HL-60 (cell line): ENCODE measurements at regions not wholly inside any gene's neighbourhood (a gene's known extent, or its start where the extent isn't known, plus 50 kb on each side); places are given as distances from the start of the nearest gene placed in this dataset.

Experiments used
- GABPA ChIP-seq: IDR thresholded peaks from 2 replicates; pipeline ENCODE4 v1.6.1; 2012; ENCODE audit warnings: low read depth
- POLR2AphosphoS5 ChIP-seq: IDR thresholded peaks from 2 replicates; pipeline ENCODE4 v1.6.1; 2012; ENCODE audit warnings: low read depth
- TF ChIP-seq, protein P1 (sequence below): IDR thresholded peaks from one replicate; pipeline ENCODE4 v1.5.1; 2011; ENCODE audit warnings: low read length, control low read depth, inconsistent platforms; ENCODE audit not compliant: insufficient read depth

DNA sequence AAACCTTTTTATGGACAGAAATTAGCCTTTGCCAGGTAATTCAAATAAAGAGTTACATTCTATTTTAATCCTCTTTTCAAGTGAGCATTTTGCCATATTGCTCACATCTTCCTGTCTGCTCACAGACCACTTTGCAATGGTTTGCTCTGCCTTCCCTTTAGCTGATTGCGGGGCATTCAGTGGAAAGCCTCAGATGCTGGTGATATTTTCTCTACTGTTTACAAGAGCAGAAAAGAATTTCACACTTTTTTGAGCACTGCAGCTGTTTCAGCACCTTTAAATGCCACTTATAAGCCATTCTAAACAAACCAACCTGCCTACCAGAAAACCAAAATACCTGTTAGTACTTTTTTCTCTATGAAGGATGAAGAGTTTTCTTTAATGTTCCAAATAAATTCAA, 195.7 kb upstream of the LRIG3 start:
- TF ChIP-seq, protein P1, sequence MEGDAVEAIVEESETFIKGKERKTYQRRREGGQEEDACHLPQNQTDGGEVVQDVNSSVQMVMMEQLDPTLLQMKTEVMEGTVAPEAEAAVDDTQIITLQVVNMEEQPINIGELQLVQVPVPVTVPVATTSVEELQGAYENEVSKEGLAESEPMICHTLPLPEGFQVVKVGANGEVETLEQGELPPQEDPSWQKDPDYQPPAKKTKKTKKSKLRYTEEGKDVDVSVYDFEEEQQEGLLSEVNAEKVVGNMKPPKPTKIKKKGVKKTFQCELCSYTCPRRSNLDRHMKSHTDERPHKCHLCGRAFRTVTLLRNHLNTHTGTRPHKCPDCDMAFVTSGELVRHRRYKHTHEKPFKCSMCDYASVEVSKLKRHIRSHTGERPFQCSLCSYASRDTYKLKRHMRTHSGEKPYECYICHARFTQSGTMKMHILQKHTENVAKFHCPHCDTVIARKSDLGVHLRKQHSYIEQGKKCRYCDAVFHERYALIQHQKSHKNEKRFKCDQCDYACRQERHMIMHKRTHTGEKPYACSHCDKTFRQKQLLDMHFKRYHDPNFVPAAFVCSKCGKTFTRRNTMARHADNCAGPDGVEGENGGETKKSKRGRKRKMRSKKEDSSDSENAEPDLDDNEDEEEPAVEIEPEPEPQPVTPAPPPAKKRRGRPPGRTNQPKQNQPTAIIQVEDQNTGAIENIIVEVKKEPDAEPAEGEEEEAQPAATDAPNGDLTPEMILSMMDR = no peak
- TF ChIP-seq POLR2AphosphoS5 (no peak), GABPA (no peak)
